Endothelial cell of umbilical vein (primary cell): ENCODE measurements at regions not wholly inside any gene's neighbourhood (a gene's known extent, or its start where the extent isn't known, plus 50 kb on each side); places are given as distances from the start of the nearest gene placed in this dataset.

ENCODE experiments used
- EZH2 ChIP-seq: IDR thresholded peaks from 2 replicates; pipeline ENCODE4 v1.6.1; 2012; ENCODE audit warnings: borderline replicate concordance, low read depth, mild to moderate bottlenecking, moderate library complexity, low read length, inconsistent platforms; ENCODE audit not compliant: severe bottlenecking
- FOS ChIP-seq: IDR thresholded peaks from 2 replicates; pipeline ENCODE4 v1.6.1; 2011; ENCODE audit warnings: mild to moderate bottlenecking, low read length, moderate library complexity, borderline replicate concordance; ENCODE audit not compliant: insufficient read depth
- GATA2 ChIP-seq: IDR thresholded peaks from 2 replicates; pipeline ENCODE4 v1.7.0; 2011; ENCODE audit warnings: low read depth, mild to moderate bottlenecking, moderate library complexity, mixed read lengths, low read length; ENCODE audit not compliant: insufficient read length, insufficient read depth
- JUN ChIP-seq: IDR thresholded peaks from 2 replicates; pipeline ENCODE4 v1.6.1; 2011; ENCODE audit warnings: borderline replicate concordance, low read depth; ENCODE audit not compliant: insufficient read length, insufficient read depth
- MYC ChIP-seq: IDR thresholded peaks from one replicate; pipeline ENCODE4 v1.6.1; 2011; ENCODE audit warnings: mild to moderate bottlenecking, low read depth, low read length
- POLR2A ChIP-seq: IDR thresholded peaks from 2 replicates; pipeline ENCODE4 v1.6.1; 2012; ENCODE audit warnings: low read depth, mild to moderate bottlenecking, control low read depth, low read length
- POLR2AphosphoS5 ChIP-seq: IDR thresholded peaks from 2 replicates; pipeline ENCODE4 v1.6.1; 2012; ENCODE audit warnings: low read depth, mild to moderate bottlenecking, control low read depth, low read length, moderate library complexity; ENCODE audit not compliant: insufficient read depth
- TF ChIP-seq, protein P1 (sequence below), 2 donors: IDR thresholded peaks; 1 replicate in 1 of 2; 2 replicates in 1 of 2; pipeline ENCODE4 v1.5.1; 2011; ENCODE audit warnings: low read length in 2 of 2, mild to moderate bottlenecking in 2 of 2, moderate library complexity in 2 of 2, control low read depth in 1 of 2, inconsistent platforms in 1 of 2, low read depth in 1 of 2; ENCODE audit not compliant: insufficient read depth in 1 of 2; ENCODE audit errors: extremely low read depth in 1 of 2
- TF ChIP-seq, protein P2 (sequence below): IDR thresholded peaks from 2 replicates; pipeline ENCODE4 v1.6.1; 2011; ENCODE audit not compliant: insufficient read depth, insufficient read length

GRCh38 chr12:88934163-88934747, 354.0 kb upstream of the KITLG start:
- no peak for TF ChIP-seq POLR2A
- TF ChIP-seq, protein P1, sequence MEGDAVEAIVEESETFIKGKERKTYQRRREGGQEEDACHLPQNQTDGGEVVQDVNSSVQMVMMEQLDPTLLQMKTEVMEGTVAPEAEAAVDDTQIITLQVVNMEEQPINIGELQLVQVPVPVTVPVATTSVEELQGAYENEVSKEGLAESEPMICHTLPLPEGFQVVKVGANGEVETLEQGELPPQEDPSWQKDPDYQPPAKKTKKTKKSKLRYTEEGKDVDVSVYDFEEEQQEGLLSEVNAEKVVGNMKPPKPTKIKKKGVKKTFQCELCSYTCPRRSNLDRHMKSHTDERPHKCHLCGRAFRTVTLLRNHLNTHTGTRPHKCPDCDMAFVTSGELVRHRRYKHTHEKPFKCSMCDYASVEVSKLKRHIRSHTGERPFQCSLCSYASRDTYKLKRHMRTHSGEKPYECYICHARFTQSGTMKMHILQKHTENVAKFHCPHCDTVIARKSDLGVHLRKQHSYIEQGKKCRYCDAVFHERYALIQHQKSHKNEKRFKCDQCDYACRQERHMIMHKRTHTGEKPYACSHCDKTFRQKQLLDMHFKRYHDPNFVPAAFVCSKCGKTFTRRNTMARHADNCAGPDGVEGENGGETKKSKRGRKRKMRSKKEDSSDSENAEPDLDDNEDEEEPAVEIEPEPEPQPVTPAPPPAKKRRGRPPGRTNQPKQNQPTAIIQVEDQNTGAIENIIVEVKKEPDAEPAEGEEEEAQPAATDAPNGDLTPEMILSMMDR (IDR thresholded peaks at IDR 0.05; ENCODE audit: extremely low read depth in 1 of 2, insufficient read depth in 1 of 2, low read depth in 1 of 2, low read length in 2 of 2): no peak
- TF ChIP-seq POLR2AphosphoS5: no peak
- no peak for TF ChIP-seq EZH2
- no peak for TF ChIP-seq JUN
- TF ChIP-seq, protein P2, sequence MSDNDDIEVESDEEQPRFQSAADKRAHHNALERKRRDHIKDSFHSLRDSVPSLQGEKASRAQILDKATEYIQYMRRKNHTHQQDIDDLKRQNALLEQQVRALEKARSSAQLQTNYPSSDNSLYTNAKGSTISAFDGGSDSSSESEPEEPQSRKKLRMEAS: no peak
- peak; percentile 47 for TF ChIP-seq FOS
- no peak for TF ChIP-seq GATA2
- TF ChIP-seq MYC: no peak
